Fibroblast of lung (primary cell): ENCODE measurements at regions not wholly inside any gene's neighbourhood (a gene's known extent, or its start where the extent isn't known, plus 50 kb on each side); places are given as distances from the start of the nearest gene placed in this dataset.

ENCODE experiments used
- DNase-seq, 2 donors: peaks; one replicate each; pipeline versions ENCODE4 v3.0.0 to v3.0.0-alpha.2; 2010; ENCODE audit warnings: low read depth in 2 of 2
- H2AFZ ChIP-seq: 2 replicates; pipeline ENCODE4 v1.5.1; 2012; ENCODE audit warnings: low read length, control low read depth, inconsistent platforms
- H3K27ac ChIP-seq: 2 replicates; pipeline ENCODE4 v1.5.1; 2011; ENCODE audit warnings: low read length, control low read depth; ENCODE audit not compliant: insufficient read depth
- H3K27me3 ChIP-seq: 2 replicates; pipeline ENCODE4 v1.5.1; 2011; ENCODE audit warnings: mild to moderate bottlenecking, low read length; ENCODE audit not compliant: control insufficient read depth, insufficient read depth
- H3K36me3 ChIP-seq: 2 replicates; pipeline ENCODE4 v1.5.1; 2011; ENCODE audit warnings: low read length; ENCODE audit not compliant: control insufficient read depth, insufficient read depth
- H3K4me1 ChIP-seq: 2 replicates; pipeline ENCODE4 v1.5.1; 2011; ENCODE audit warnings: low read length; ENCODE audit not compliant: control insufficient read depth, insufficient read depth; ENCODE audit errors: extremely low read depth
- H3K4me2 ChIP-seq: 2 replicates; pipeline ENCODE4 v1.5.1; 2011; ENCODE audit warnings: low read length, control low read depth; ENCODE audit not compliant: insufficient read depth; ENCODE audit errors: extremely low read depth
- H3K4me3 ChIP-seq, 4 experiments: fragments of 200-600 bp in 1 of 4; sonication (generic) in 1 of 4; replicated peaks in 1 of 4; 2 replicates each; pipeline ENCODE4 v1.5.1; 2011 to 2016; ENCODE audit warnings: low read length in 4 of 4, low read depth in 3 of 4, mild to moderate bottlenecking in 3 of 4, control low read depth in 2 of 4, inconsistent platforms in 1 of 4, mixed read lengths in 1 of 4; ENCODE audit not compliant: insufficient read depth in 1 of 4; ENCODE audit errors: control extremely low read depth in 1 of 4
- H3K79me2 ChIP-seq: 2 replicates; pipeline ENCODE4 v1.5.1; 2012; ENCODE audit warnings: mild to moderate bottlenecking, low read length, inconsistent platforms; ENCODE audit not compliant: control insufficient read depth, insufficient read depth
- H3K9ac ChIP-seq: 2 replicates; pipeline ENCODE4 v1.5.1; 2011; ENCODE audit warnings: mild to moderate bottlenecking, low read length, control low read depth; ENCODE audit not compliant: insufficient read depth
- H3K9me3 ChIP-seq: 2 replicates; pipeline ENCODE4 v1.5.1; 2012; ENCODE audit warnings: low read depth, low read length; ENCODE audit not compliant: control insufficient read depth, insufficient read depth
- H4K20me1 ChIP-seq: 2 replicates; pipeline ENCODE4 v1.5.1; 2011; ENCODE audit warnings: low read length; ENCODE audit not compliant: control insufficient read depth, insufficient read depth; ENCODE audit errors: extremely low read depth
- EZH2 ChIP-seq: IDR thresholded peaks from 2 replicates; pipeline ENCODE4 v1.5.1; 2012; ENCODE audit warnings: low read length, control low read depth, mild to moderate bottlenecking; ENCODE audit errors: missing control alignments
- TF ChIP-seq, protein P1 (sequence below), 2 donors: IDR thresholded peaks in 1 of 2; conservative IDR thresholded peaks in 1 of 2; 1 replicate in 1 of 2; 2 replicates in 1 of 2; pipeline ENCODE4 v1.5.1; 2011 to 2012; ENCODE audit warnings: low read length in 2 of 2, control low read depth in 1 of 2, inconsistent platforms in 1 of 2, low read depth in 1 of 2, mild to moderate bottlenecking in 1 of 2

DNA sequence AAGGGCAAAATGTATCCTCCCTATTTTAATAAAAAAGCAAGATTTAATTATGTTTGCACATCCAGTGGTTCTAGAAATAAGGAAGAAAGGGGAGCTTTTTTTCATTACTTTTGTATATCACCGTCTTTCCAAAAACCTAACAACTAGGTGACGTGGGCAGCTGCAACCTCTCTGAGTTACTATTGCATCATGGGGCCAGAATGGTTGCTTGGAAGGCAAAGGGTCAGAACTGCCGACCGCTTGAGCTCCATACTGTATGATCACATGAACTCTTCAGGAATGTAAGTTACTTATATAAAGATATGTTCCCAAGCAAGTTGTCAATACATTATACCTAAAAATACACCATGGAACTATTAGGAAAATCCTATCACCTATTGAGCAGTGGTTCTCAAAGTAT is 85.6 kb upstream of the HIVEP3 start:
- H3K4me2 ChIP-seq = no peak overlapping the region
- H3K27ac ChIP-seq = no peak overlapping the region
- H3K9ac ChIP-seq = no peak overlapping the region
- no peaks in the 10 kb centered on the region for H3K4me1 ChIP-seq
- H3K9me3 ChIP-seq = no peaks in the 10 kb centered on the region
- H3K27me3 ChIP-seq = no peaks in the 10 kb centered on the region
- H3K79me2 ChIP-seq = no peaks in the 10 kb centered on the region
- TF ChIP-seq EZH2 = no peak
- TF ChIP-seq, protein P1, sequence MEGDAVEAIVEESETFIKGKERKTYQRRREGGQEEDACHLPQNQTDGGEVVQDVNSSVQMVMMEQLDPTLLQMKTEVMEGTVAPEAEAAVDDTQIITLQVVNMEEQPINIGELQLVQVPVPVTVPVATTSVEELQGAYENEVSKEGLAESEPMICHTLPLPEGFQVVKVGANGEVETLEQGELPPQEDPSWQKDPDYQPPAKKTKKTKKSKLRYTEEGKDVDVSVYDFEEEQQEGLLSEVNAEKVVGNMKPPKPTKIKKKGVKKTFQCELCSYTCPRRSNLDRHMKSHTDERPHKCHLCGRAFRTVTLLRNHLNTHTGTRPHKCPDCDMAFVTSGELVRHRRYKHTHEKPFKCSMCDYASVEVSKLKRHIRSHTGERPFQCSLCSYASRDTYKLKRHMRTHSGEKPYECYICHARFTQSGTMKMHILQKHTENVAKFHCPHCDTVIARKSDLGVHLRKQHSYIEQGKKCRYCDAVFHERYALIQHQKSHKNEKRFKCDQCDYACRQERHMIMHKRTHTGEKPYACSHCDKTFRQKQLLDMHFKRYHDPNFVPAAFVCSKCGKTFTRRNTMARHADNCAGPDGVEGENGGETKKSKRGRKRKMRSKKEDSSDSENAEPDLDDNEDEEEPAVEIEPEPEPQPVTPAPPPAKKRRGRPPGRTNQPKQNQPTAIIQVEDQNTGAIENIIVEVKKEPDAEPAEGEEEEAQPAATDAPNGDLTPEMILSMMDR (conservative IDR thresholded peaks at IDR 0.05 in 1 of 2, IDR thresholded peaks at IDR 0.05 in 1 of 2; ENCODE audit: low read depth in 1 of 2, low read length in 2 of 2) = no peak
- no peaks in the 10 kb centered on the region for H3K36me3 ChIP-seq
- H4K20me1 ChIP-seq = no peaks in the 10 kb centered on the region
- no peak overlapping the region for H3K4me3 ChIP-seq
- DNase-seq = no peak
- no peak overlapping the region for H2AFZ ChIP-seq

DNA sequence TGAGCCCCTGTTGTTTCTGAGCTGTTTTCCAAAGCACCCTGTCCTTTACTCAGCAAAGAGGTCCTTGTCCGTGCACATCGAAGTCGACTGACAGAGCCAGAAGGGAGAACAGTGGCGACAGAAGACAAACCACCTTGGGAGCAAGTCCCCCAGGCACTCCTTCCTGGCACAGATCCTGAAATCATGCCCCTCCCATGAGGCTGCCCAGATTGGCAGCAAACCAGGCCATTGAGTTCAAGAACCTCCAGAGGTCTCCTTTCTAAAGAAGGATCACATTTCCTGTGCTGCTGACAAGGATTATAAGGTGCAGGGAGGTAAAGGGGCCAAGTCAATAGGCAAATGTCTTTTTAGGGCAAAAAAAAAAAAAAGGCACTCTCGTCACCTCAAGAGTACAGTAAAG is 84.7 kb upstream of the HIVEP3 start:
- Histone ChIP-seq H4K20me1 (no peaks in the 10 kb centered on the region), H3K79me2 (no peaks in the 10 kb centered on the region), H3K36me3 (no peaks in the 10 kb centered on the region), H3K9ac (no peak overlapping the region), H3K4me2 (no peak overlapping the region), H2AFZ (no peak overlapping the region), H3K4me3 (no peak overlapping the region), H3K27me3 (no peaks in the 10 kb centered on the region), H3K27ac (no peak overlapping the region), H3K9me3 (no peaks in the 10 kb centered on the region), H3K4me1 (no peaks in the 10 kb centered on the region)
- TF ChIP-seq EZH2 = no peak
- TF ChIP-seq, protein P1 (conservative IDR thresholded peaks at IDR 0.05 in 1 of 2, IDR thresholded peaks at IDR 0.05 in 1 of 2; ENCODE audit: low read depth in 1 of 2, low read length in 2 of 2) = no peak
- no peak for DNase-seq

DNA sequence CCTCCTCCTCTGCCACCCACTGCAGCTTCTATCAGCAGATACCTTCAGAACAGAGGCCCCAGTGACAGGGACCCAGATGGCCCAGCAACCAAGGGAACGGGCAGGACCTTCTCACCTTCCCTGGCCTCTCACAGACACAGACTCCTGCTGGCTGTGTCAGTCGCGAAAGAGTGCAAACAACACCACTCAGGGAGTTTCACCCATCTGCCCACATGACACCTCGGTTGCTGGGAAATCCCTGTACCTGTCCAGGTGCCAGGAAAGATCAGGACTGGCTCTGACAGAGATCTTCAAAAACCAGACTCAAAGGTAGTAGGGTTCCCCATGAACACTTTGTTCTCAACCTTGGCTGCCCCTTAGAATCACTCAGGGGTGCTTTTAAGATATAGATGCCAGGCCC is 83.5 kb upstream of the HIVEP3 start:
- Histone ChIP-seq H2AFZ (no peak overlapping the region), H3K79me2 (no peaks in the 10 kb centered on the region), H4K20me1 (no peaks in the 10 kb centered on the region), H3K9ac (no peak overlapping the region), H3K36me3 (no peaks in the 10 kb centered on the region), H3K27me3 (no peaks in the 10 kb centered on the region), H3K9me3 (no peaks in the 10 kb centered on the region), H3K27ac (no peak overlapping the region), H3K4me1 (no peaks in the 10 kb centered on the region), H3K4me3 (no peak overlapping the region), H3K4me2 (no peak overlapping the region)
- DNase-seq = no peak
- TF ChIP-seq EZH2 = no peak
- TF ChIP-seq, protein P1 (conservative IDR thresholded peaks at IDR 0.05 in 1 of 2, IDR thresholded peaks at IDR 0.05 in 1 of 2; ENCODE audit: low read depth in 1 of 2, low read length in 2 of 2) = no peak
